ENCODE measurements at regions not wholly inside any gene's neighbourhood (a gene's known extent, or its start where the extent isn't known, plus 50 kb on each side); places are given as distances from the start of the nearest gene placed in this dataset.

DNA sequence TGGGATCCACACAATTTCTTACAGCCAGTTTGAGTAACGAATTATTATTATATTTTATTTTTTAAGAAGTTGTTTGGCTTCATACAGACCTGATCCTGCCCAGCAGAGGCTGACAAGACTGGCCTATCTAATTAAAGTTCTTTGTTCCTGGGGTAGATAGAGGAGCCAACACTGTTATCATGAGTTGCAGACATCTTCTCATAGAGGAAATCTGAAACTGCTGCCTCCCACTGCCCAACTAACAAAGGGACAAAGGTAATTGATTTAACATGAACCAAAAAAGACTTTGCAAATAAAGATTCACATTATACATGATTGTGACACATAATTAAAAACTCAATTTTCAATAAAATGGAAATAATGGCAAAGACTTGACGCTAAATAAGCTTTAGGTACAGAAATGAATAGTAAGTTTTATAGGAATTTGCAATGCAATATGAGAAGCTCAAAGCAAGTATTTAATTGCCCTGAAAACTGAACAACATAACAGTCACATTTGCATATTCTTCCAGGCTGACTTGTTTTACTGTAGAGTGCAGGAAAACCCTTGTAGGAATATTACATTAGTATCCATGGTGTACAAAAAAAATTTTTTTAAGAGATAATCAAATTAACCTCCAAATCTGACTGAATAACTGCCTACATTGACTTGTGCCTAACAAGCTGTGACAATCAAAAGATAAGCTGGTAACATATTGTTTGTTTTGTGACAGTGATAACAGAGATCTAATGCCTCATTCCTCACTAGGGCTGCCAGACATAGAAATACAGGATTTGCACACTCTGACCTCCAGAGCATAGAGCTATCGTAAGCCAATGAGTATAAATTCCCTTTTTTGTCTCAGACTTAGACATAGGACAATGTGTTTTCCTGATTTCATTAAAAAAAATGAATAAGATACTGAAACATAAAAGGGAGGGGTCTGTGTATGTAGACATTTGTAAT is 273.2 kb downstream of the MFSD1 start:
- DNase-seq (ENCODE audit: low read depth, low spot score) (no peak), FAIRE-seq (no peak)
- Histone ChIP-seq H3K4me3 (ENCODE audit: control insufficient read depth in 2 of 3, extremely low read depth in 1 of 3, insufficient read depth in 2 of 3, low read depth in 1 of 3, low read length in 3 of 3) (no peak overlapping the region), H3K9ac (ENCODE audit: control insufficient read depth, extremely low read depth, insufficient read depth, low read length) (no peak overlapping the region), H3K36me3 (ENCODE audit: control insufficient read depth in 2 of 2, extremely low read depth in 1 of 2, insufficient read depth in 2 of 2, low read length in 2 of 2) (no peaks in the 10 kb centered on the region), H3K27me3 (ENCODE audit: control insufficient read depth, extremely low read depth, insufficient read depth, low read length) (no peaks in the 10 kb centered on the region), H3K4me2 (ENCODE audit: control insufficient read depth, extremely low read depth, insufficient read depth, low read depth, low read length) (no peak overlapping the region), H3K27ac (ENCODE audit: control insufficient read depth, insufficient read depth, low read length) (no peak overlapping the region), H2AFZ (ENCODE audit: control insufficient read depth, low read length) (no peak overlapping the region), H4K20me1 (ENCODE audit: control insufficient read depth, extremely low read depth, insufficient read depth, low read length) (no peaks in the 10 kb centered on the region), H3K9me3 (ENCODE audit: control insufficient read depth, low read depth, low read length) (no peaks in the 10 kb centered on the region), H3K79me2 (ENCODE audit: control insufficient read depth, insufficient read depth, low read length) (no peaks in the 10 kb centered on the region), H3K9me1 (ENCODE audit: control insufficient read depth, extremely low read depth, insufficient read depth, low read length) (no peaks in the 10 kb centered on the region), H3K4me1 (ENCODE audit: control insufficient read depth, extremely low read depth, insufficient read depth, low read length) (no peaks in the 10 kb centered on the region)
- TF ChIP-seq EZH2 (IDR thresholded peaks at IDR 0.05; ENCODE audit: low read length): no peak
- TF ChIP-seq, protein P1, sequence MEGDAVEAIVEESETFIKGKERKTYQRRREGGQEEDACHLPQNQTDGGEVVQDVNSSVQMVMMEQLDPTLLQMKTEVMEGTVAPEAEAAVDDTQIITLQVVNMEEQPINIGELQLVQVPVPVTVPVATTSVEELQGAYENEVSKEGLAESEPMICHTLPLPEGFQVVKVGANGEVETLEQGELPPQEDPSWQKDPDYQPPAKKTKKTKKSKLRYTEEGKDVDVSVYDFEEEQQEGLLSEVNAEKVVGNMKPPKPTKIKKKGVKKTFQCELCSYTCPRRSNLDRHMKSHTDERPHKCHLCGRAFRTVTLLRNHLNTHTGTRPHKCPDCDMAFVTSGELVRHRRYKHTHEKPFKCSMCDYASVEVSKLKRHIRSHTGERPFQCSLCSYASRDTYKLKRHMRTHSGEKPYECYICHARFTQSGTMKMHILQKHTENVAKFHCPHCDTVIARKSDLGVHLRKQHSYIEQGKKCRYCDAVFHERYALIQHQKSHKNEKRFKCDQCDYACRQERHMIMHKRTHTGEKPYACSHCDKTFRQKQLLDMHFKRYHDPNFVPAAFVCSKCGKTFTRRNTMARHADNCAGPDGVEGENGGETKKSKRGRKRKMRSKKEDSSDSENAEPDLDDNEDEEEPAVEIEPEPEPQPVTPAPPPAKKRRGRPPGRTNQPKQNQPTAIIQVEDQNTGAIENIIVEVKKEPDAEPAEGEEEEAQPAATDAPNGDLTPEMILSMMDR (optimal IDR thresholded peaks at IDR 0.05 in 1 of 3, IDR thresholded peaks at IDR 0.05 in 1 of 3, conservative IDR thresholded peaks at IDR 0.05 in 1 of 3; ENCODE audit: extremely low read depth in 1 of 3, insufficient read depth in 2 of 3, low read length in 3 of 3): no peak
- dilution Hi-C loops (cut with MboI; ENCODE audit: extremely low pct_ligation_motif_present, low sequenced_read_pairs): no loop called here

DNA sequence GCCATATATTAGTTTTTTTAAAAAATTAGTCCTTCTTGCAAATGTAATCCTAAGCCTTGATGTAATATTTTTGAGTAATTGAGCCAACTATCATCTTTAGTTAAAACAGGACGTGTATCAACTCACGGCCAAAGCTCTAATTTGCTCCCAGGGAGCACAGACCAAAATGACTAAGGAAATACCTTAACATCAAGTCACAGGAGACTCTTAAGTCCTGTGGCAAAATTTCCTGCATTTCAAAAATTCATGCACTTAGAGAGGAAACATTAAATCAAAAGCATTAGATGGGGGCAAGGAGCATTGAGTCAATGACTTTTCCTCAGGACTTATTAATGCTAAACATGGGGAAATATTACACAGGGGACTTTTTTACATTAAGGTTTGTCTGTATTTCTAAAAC is 276.0 kb downstream of the MFSD1 start:
- no peak overlapping the region for H3K9ac ChIP-seq (ENCODE audit: control insufficient read depth, extremely low read depth, insufficient read depth, low read length)
- TF ChIP-seq, protein P1 (optimal IDR thresholded peaks at IDR 0.05 in 1 of 3, IDR thresholded peaks at IDR 0.05 in 1 of 3, conservative IDR thresholded peaks at IDR 0.05 in 1 of 3; ENCODE audit: extremely low read depth in 1 of 3, insufficient read depth in 2 of 3, low read length in 3 of 3): no peak
- TF ChIP-seq EZH2 (IDR thresholded peaks at IDR 0.05; ENCODE audit: low read length): no peak
- H3K4me3 ChIP-seq (ENCODE audit: control insufficient read depth in 2 of 3, extremely low read depth in 1 of 3, insufficient read depth in 2 of 3, low read depth in 1 of 3, low read length in 3 of 3): no peak overlapping the region
- no peak for FAIRE-seq
- dilution Hi-C loops (cut with MboI; ENCODE audit: extremely low pct_ligation_motif_present, low sequenced_read_pairs): no loop called here
- H3K4me2 ChIP-seq (ENCODE audit: control insufficient read depth, extremely low read depth, insufficient read depth, low read depth, low read length): no peak overlapping the region
- H3K9me3 ChIP-seq (ENCODE audit: control insufficient read depth, low read depth, low read length): no peaks in the 10 kb centered on the region
- no peak overlapping the region for H3K27ac ChIP-seq (ENCODE audit: control insufficient read depth, insufficient read depth, low read length)
- no peaks in the 10 kb centered on the region for H4K20me1 ChIP-seq (ENCODE audit: control insufficient read depth, extremely low read depth, insufficient read depth, low read length)
- no peaks in the 10 kb centered on the region for H3K27me3 ChIP-seq (ENCODE audit: control insufficient read depth, extremely low read depth, insufficient read depth, low read length)
- no peaks in the 10 kb centered on the region for H3K79me2 ChIP-seq (ENCODE audit: control insufficient read depth, insufficient read depth, low read length)
- H3K9me1 ChIP-seq (ENCODE audit: control insufficient read depth, extremely low read depth, insufficient read depth, low read length): no peaks in the 10 kb centered on the region
- H2AFZ ChIP-seq (ENCODE audit: control insufficient read depth, low read length): no peak overlapping the region
- peak; percentile 5 for DNase-seq (ENCODE audit: low read depth, low spot score)
- H3K4me1 ChIP-seq (ENCODE audit: control insufficient read depth, extremely low read depth, insufficient read depth, low read length): no peaks in the 10 kb centered on the region
- no peaks in the 10 kb centered on the region for H3K36me3 ChIP-seq (ENCODE audit: control insufficient read depth in 2 of 2, extremely low read depth in 1 of 2, insufficient read depth in 2 of 2, low read length in 2 of 2)
